ENCODE measurements at regions not wholly inside any gene's neighbourhood (a gene's known extent, or its start where the extent isn't known, plus 50 kb on each side); places are given as distances from the start of the nearest gene placed in this dataset.

DNA sequence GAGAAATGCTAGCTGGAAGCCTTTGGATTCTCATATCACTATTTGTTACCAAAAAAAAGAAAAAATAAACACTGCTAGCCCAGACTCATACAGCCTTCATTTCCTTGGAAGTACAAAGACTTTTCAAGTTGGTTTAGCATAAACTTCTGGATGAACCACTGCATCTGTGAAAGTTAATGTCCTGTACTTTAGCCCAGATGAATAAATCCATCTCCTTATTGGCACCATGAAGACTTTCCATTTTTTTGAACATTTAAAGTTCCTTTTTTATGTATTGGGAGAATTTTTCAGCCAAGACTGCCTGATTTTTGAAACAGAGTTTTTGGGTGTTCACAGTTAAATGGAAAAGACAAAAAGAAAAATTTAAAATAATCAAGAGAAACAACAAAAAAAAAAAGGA, 184.0 kb upstream of the C1orf87 start:
- Histone ChIP-seq H3K36me3 (ENCODE audit: control insufficient read depth in 1 of 2, insufficient read depth in 2 of 2, low read length in 2 of 2) (no peaks in the 10 kb centered on the region), H3K27me3 (ENCODE audit: insufficient read depth, low read length) (no peaks in the 10 kb centered on the region), H4K20me1 (ENCODE audit: insufficient read depth) (no peaks in the 10 kb centered on the region), H2AFZ (ENCODE audit: low read depth, low read length, poor library complexity, severe bottlenecking) (no peak overlapping the region), H3K4me1 (ENCODE audit: control insufficient read depth in 1 of 2, insufficient read depth in 2 of 2, low read length in 2 of 2) (peaks cover 2 to 15% of the 10 kb centered on the region in 2 experiments; a peak in 3 of 4 replicates), H3K27ac (ENCODE audit: low read depth, low read length) (no peak overlapping the region), H3K9me2 (ENCODE audit: insufficient read depth) (no peaks in the 10 kb centered on the region), H3K4me2 (ENCODE audit: low read length) (no peak overlapping the region), H3K9me3 (ENCODE audit: control insufficient read depth in 1 of 2, insufficient read depth in 1 of 2, low read depth in 1 of 2, low read length in 2 of 2) (no peaks in the 10 kb centered on the region), H3K79me2 (ENCODE audit: insufficient read depth, low read length) (no peaks in the 10 kb centered on the region), H3K9ac (ENCODE audit: low read length) (no peak overlapping the region), H3K4me3 (replicated peaks in 1 of 2; ENCODE audit: low read depth in 1 of 2, low read length in 2 of 2) (no peak overlapping the region)
- ChIA-PET POLR2A (no interaction called here), CTCF (no interaction called here), RAD21 (ENCODE audit: low non-redundant PET in 1 of 2, low total read pairs in 2 of 2, uncharacterized antibody in 2 of 2, unreplicated experiment in 2 of 2) (no interaction called here)
- ATAC-seq (no peak), DNase-seq (ENCODE audit: low read depth, low spot score) (no peak)
- BruUV-seq (replicated peaks), result no TSS peak
- TF ChIP-seq SP1 (IDR thresholded peaks at IDR 0.05; ENCODE audit: low read depth), result no peak
- TF ChIP-seq CEBPB (IDR thresholded peaks at IDR 0.05; ENCODE audit: low read depth), result no peak
- no peak for TF ChIP-seq CBX3 (IDR thresholded peaks at IDR 0.05; ENCODE audit: low read depth)
- TF ChIP-seq FOSL1 (IDR thresholded peaks at IDR 0.05; ENCODE audit: low read depth), result no peak
- no peak for TF ChIP-seq EZH2phosphoT487 (IDR thresholded peaks at IDR 0.05; ENCODE audit: borderline replicate concordance)
- no peak for TF ChIP-seq ZFX (IDR thresholded peaks at IDR 0.05)
- no peak for TF ChIP-seq SIN3A (IDR thresholded peaks at IDR 0.05; ENCODE audit: low read depth)
- TF ChIP-seq, protein P1, sequence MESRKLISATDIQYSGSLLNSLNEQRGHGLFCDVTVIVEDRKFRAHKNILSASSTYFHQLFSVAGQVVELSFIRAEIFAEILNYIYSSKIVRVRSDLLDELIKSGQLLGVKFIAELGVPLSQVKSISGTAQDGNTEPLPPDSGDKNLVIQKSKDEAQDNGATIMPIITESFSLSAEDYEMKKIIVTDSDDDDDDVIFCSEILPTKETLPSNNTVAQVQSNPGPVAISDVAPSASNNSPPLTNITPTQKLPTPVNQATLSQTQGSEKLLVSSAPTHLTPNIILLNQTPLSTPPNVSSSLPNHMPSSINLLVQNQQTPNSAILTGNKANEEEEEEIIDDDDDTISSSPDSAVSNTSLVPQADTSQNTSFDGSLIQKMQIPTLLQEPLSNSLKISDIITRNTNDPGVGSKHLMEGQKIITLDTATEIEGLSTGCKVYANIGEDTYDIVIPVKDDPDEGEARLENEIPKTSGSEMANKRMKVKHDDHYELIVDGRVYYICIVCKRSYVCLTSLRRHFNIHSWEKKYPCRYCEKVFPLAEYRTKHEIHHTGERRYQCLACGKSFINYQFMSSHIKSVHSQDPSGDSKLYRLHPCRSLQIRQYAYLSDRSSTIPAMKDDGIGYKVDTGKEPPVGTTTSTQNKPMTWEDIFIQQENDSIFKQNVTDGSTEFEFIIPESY (IDR thresholded peaks at IDR 0.05; ENCODE audit: extremely low read depth, insufficient replicate concordance, low read length), result no peak
- no peak for TF ChIP-seq SRF (IDR thresholded peaks at IDR 0.05; ENCODE audit: low read depth)
- TF ChIP-seq, protein P2, sequence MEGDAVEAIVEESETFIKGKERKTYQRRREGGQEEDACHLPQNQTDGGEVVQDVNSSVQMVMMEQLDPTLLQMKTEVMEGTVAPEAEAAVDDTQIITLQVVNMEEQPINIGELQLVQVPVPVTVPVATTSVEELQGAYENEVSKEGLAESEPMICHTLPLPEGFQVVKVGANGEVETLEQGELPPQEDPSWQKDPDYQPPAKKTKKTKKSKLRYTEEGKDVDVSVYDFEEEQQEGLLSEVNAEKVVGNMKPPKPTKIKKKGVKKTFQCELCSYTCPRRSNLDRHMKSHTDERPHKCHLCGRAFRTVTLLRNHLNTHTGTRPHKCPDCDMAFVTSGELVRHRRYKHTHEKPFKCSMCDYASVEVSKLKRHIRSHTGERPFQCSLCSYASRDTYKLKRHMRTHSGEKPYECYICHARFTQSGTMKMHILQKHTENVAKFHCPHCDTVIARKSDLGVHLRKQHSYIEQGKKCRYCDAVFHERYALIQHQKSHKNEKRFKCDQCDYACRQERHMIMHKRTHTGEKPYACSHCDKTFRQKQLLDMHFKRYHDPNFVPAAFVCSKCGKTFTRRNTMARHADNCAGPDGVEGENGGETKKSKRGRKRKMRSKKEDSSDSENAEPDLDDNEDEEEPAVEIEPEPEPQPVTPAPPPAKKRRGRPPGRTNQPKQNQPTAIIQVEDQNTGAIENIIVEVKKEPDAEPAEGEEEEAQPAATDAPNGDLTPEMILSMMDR (IDR thresholded peaks at IDR 0.05 in 2 of 3, conservative IDR thresholded peaks at IDR 0.05 in 1 of 3; ENCODE audit: borderline replicate concordance in 1 of 3, insufficient read depth in 1 of 3, low read depth in 2 of 3, low read length in 2 of 3), result no peak
- no peak for TF ChIP-seq JUND (IDR thresholded peaks at IDR 0.05)
- TF ChIP-seq EZH2 (IDR thresholded peaks at IDR 0.05), result no peak
- intact Hi-C loops (cut with micrococcal nuclease), result no loop called here

All from HCT116 (cell line).